ENCODE measurements at regions not wholly inside any gene's neighbourhood (a gene's known extent, or its start where the extent isn't known, plus 50 kb on each side); places are given as distances from the start of the nearest gene placed in this dataset.

GRCh38 chr5:77892061-77893010 lies 116.2 kb upstream of the TBCA start:
- Histone ChIP-seq H3K4me1 (no peaks in the 10 kb centered on the region), H3K27me3 (no peaks in the 10 kb centered on the region), H3K36me3 (no peaks in the 10 kb centered on the region), H3K27ac (no peak overlapping the region), H3K4me3 (no peak overlapping the region), H3K9me3 (no peaks in the 10 kb centered on the region)
- DNase-seq (ENCODE audit: low spot score in 2 of 2) = no peak
- no peak for TF ChIP-seq POLR2AphosphoS5 (IDR thresholded peaks at IDR 0.05)
- no peak for TF ChIP-seq POLR2A (IDR thresholded peaks at IDR 0.05)
- TF ChIP-seq, protein P1, sequence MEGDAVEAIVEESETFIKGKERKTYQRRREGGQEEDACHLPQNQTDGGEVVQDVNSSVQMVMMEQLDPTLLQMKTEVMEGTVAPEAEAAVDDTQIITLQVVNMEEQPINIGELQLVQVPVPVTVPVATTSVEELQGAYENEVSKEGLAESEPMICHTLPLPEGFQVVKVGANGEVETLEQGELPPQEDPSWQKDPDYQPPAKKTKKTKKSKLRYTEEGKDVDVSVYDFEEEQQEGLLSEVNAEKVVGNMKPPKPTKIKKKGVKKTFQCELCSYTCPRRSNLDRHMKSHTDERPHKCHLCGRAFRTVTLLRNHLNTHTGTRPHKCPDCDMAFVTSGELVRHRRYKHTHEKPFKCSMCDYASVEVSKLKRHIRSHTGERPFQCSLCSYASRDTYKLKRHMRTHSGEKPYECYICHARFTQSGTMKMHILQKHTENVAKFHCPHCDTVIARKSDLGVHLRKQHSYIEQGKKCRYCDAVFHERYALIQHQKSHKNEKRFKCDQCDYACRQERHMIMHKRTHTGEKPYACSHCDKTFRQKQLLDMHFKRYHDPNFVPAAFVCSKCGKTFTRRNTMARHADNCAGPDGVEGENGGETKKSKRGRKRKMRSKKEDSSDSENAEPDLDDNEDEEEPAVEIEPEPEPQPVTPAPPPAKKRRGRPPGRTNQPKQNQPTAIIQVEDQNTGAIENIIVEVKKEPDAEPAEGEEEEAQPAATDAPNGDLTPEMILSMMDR (IDR thresholded peaks at IDR 0.05) = no peak
- no peak for TF ChIP-seq EP300 (IDR thresholded peaks at IDR 0.05)
- 90% methylated on average over 12 of the region's 12 CpGs for WGBS

- Histone ChIP-seq H3K36me3 (no peaks in the 10 kb centered on the region), H3K4me1 (no peaks in the 10 kb centered on the region), H3K4me3 (no peak overlapping the region), H3K27me3 (peaks cover 12% of the 10 kb centered on the region), H3K27ac (no peak overlapping the region), H3K9me3 (no peaks in the 10 kb centered on the region)
- TF ChIP-seq EP300 (IDR thresholded peaks at IDR 0.05) = no peak
- no peak for TF ChIP-seq POLR2AphosphoS5 (IDR thresholded peaks at IDR 0.05)
- TF ChIP-seq POLR2A (IDR thresholded peaks at IDR 0.05) = no peak
- TF ChIP-seq, protein P1 (IDR thresholded peaks at IDR 0.05) = no peak
- 59% methylated on average over 4 of the region's 4 CpGs for WGBS
- no peak for DNase-seq (ENCODE audit: low spot score in 2 of 2)
These were observed 109.4 kb upstream of the TBCA start for GRCh38 chr5:77885519-77885918.

DNA sequence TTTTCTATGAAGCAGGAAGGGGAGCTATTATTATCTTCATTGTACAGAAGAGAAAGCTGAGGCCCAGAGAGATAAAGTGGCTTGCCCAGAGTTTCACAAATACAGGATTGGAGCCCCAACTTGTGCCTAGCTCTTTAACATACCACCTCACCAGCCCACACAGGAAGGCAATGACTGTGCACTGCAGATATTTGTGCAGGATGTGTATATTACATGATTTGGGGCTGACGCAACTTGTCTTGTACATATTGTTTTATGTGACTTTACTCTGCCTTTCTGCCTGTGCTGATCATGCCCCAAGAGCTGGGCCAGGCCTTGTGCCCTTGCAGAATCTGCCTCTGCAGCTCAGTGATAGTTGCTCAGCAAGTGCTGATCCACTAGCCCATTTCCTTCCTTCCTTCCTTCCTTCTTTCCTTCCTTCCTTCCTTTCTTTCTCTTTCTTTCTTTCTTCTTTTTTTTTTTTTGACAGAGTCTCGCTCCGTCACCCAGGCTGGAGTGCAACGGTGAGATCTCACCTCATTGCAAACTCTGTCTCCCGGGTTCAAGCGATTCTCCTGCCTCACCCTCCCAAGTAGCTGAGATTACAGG lies 106.6 kb upstream of the TBCA start:
- Histone ChIP-seq H3K9me3 (no peaks in the 10 kb centered on the region), H3K4me1 (no peaks in the 10 kb centered on the region), H3K27me3 (peaks cover 12% of the 10 kb centered on the region), H3K4me3 (no peak overlapping the region), H3K27ac (no peak overlapping the region), H3K36me3 (no peaks in the 10 kb centered on the region)
- no peak for DNase-seq (ENCODE audit: low spot score in 2 of 2)
- WGBS = 88% methylated on average over 6 of the region's 6 CpGs
- TF ChIP-seq, protein P1 (IDR thresholded peaks at IDR 0.05) = no peak
- TF ChIP-seq EP300 (IDR thresholded peaks at IDR 0.05) (no peak), POLR2A (IDR thresholded peaks at IDR 0.05) (no peak), POLR2AphosphoS5 (IDR thresholded peaks at IDR 0.05) (no peak)

DNA sequence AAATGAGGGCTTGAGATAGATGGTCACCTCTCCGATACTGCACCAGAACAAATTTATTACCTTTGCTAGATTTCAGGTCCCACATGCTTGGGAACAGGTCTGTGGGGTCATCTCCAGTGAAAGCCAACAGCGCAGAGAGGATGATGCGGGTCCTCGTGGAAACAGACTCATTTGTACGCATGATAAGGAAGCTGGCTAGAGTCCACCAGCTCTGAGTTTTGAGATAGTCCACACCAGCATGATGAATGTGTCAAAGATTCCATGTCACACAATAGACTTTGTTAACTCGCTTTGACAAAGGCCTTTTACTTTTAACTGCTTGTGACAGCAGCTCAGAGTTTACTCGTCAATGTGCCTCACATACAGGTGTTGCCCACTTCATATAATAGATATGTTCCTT lies 105.4 kb upstream of the TBCA start:
- Histone ChIP-seq H3K27me3 (peaks cover 9% of the 10 kb centered on the region), H3K27ac (no peak overlapping the region), H3K4me1 (no peaks in the 10 kb centered on the region), H3K36me3 (no peaks in the 10 kb centered on the region), H3K9me3 (no peaks in the 10 kb centered on the region), H3K4me3 (no peak overlapping the region)
- DNase-seq (ENCODE audit: low spot score in 2 of 2) = no peak
- no peak for TF ChIP-seq EP300 (IDR thresholded peaks at IDR 0.05)
- TF ChIP-seq, protein P1 (IDR thresholded peaks at IDR 0.05) = no peak
- TF ChIP-seq POLR2AphosphoS5 (IDR thresholded peaks at IDR 0.05) = no peak
- TF ChIP-seq POLR2A (IDR thresholded peaks at IDR 0.05) = no peak
- WGBS = 88% methylated on average over 7 of the region's 7 CpGs

Data from suprapubic skin (tissue), 4 donors.